HCT116 (cell line): ENCODE measurements at regions not wholly inside any gene's neighbourhood (a gene's known extent, or its start where the extent isn't known, plus 50 kb on each side); places are given as distances from the start of the nearest gene placed in this dataset.

Experiments used
- ATAC-seq: fragments of 200-7000 bp; cut with Tn5 transposase; 2 replicates; pipeline ENCODE4 v1.9.1; 2020; ENCODE audit warnings: mild to moderate bottlenecking, moderate library complexity
- BruUV-seq: library from RNA; stranded (reverse); fragments of 400-500 nt; replicated peaks from 2 replicates; lab custom pipeline; 2021; lab: Mats Ljungman, UMichigan
- CTCF ChIA-PET: fragments of 300-600 bp; sonication (Branson Sonifier 250); formaldehyde crosslinking; loops from one replicate; lab custom pipeline; 2021; ENCODE audit warnings: antibody characterized with exemption; lab: Charles Lee
- POLR2A ChIA-PET: fragments of 300-600, 350-600 bp; sonication (Branson Sonifier 250); formaldehyde crosslinking; loops from one replicate; lab custom pipeline; 2021; ENCODE audit warnings: antibody characterized with exemption; lab: Charles Lee
- RAD21 ChIA-PET, 2 experiments: fragments of 300-600 bp; sonication (Branson Sonifier 250); formaldehyde crosslinking; loops; one replicate each; lab custom pipeline; 2023; ENCODE audit warnings: low total read pairs in 2 of 2; ENCODE audit not compliant: uncharacterized antibody in 2 of 2, unreplicated experiment in 2 of 2, low non-redundant PET in 1 of 2; lab: Charles Lee
- DNase-seq: peaks from one replicate; pipeline ENCODE4 v3.0.0-alpha.2; 2010; ENCODE audit warnings: low read depth, low spot score
- H2AFZ ChIP-seq: fragments of 200-600 bp; shearing (Covaris generic), sonication (generic); 2 replicates; pipeline ENCODE4 v1.6.1; 2017; ENCODE audit warnings: low read depth, mixed run types, mixed read lengths, antibody characterized with exemption, low read length; ENCODE audit not compliant: poor library complexity, severe bottlenecking
- H3K27ac ChIP-seq: 2 replicates; pipeline ENCODE4 v1.5.1; 2012; ENCODE audit warnings: low read depth, low read length
- H3K27me3 ChIP-seq: fragments of 200-600 bp; sonication (generic); 2 replicates; pipeline ENCODE4 v1.6.1; 2016; ENCODE audit warnings: mixed run types, low read length, mixed read lengths; ENCODE audit not compliant: insufficient read depth
- H3K36me3 ChIP-seq, 2 experiments: fragments of 200-500 bp in 1 of 2; fragments of 200-600 bp in 1 of 2; sonication (Bioruptor generic) in 1 of 2; sonication (generic) in 1 of 2; 2 replicates each; pipeline versions ENCODE4 v1.5.1 to v1.6.1; 2014 to 2016; ENCODE audit warnings: low read length in 2 of 2, inconsistent platforms in 1 of 2, mixed read lengths in 1 of 2, mixed run types in 1 of 2; ENCODE audit not compliant: insufficient read depth in 2 of 2, control insufficient read depth in 1 of 2
- H3K4me1 ChIP-seq, 2 experiments: fragments of 200-600 bp in 1 of 2; sonication (generic) in 1 of 2; 2 replicates each; pipeline versions ENCODE4 v1.5.1 to v1.6.1; 2012 to 2017; ENCODE audit warnings: low read length in 2 of 2, inconsistent platforms in 1 of 2, mild to moderate bottlenecking in 1 of 2, mixed read lengths in 1 of 2, mixed run types in 1 of 2, moderate library complexity in 1 of 2; ENCODE audit not compliant: insufficient read depth in 2 of 2, control insufficient read depth in 1 of 2
- H3K4me2 ChIP-seq: fragments of 200-600 bp; sonication (generic); 2 replicates; pipeline ENCODE4 v1.6.1; 2017; ENCODE audit warnings: mixed run types, low read length, mixed read lengths
- H3K4me3 ChIP-seq, 2 experiments: fragments of 200-600 bp in 1 of 2; sonication (generic) in 1 of 2; replicated peaks in 1 of 2; 2 replicates each; pipeline ENCODE4 v1.5.1; 2011 to 2016; ENCODE audit warnings: low read length in 2 of 2, control low read depth in 1 of 2, low read depth in 1 of 2, mild to moderate bottlenecking in 1 of 2, mixed read lengths in 1 of 2, mixed run types in 1 of 2
- H3K79me2 ChIP-seq: fragments of 200-600 bp; sonication (generic); 2 replicates; pipeline ENCODE4 v1.6.1; 2017; ENCODE audit warnings: mild to moderate bottlenecking, mixed run types, low read length, moderate library complexity, mixed read lengths; ENCODE audit not compliant: insufficient read depth
- H3K9ac ChIP-seq: fragments of 200-600 bp; sonication (generic); 2 replicates; pipeline ENCODE4 v1.6.1; 2016; ENCODE audit warnings: low read length, mixed read lengths
- H3K9me2 ChIP-seq: fragments of 200-600 bp; sonication (generic), shearing (Covaris generic); 2 replicates; pipeline ENCODE4 v1.6.1; 2017; ENCODE audit warnings: mixed run types, mild to moderate bottlenecking, moderate library complexity; ENCODE audit not compliant: insufficient read depth
- H3K9me3 ChIP-seq, 2 experiments: fragments of 200-500 bp in 1 of 2; fragments of 200-600 bp in 1 of 2; sonication (Bioruptor generic) in 1 of 2; sonication (generic) in 1 of 2; 2 replicates each; pipeline ENCODE4 v1.6.1; 2014 to 2017; ENCODE audit warnings: low read length in 2 of 2, mixed read lengths in 2 of 2, inconsistent platforms in 1 of 2, low read depth in 1 of 2, mild to moderate bottlenecking in 1 of 2, mixed run types in 1 of 2, moderate library complexity in 1 of 2; ENCODE audit not compliant: control insufficient read depth in 1 of 2, insufficient read depth in 1 of 2
- H4K20me1 ChIP-seq: fragments of 200-600 bp; sonication (generic), shearing (Covaris generic); 2 replicates; pipeline ENCODE4 v1.6.1; 2017; ENCODE audit warnings: mixed run types, mild to moderate bottlenecking, moderate library complexity; ENCODE audit not compliant: insufficient read depth
- ATF3 ChIP-seq: IDR thresholded peaks from 2 replicates; pipeline ENCODE4 v1.6.1; 2012
- CEBPB ChIP-seq: IDR thresholded peaks from 2 replicates; pipeline ENCODE4 v1.6.1; 2012; ENCODE audit warnings: low read depth
- EGR1 ChIP-seq: IDR thresholded peaks from 2 replicates; pipeline ENCODE4 v1.6.1; 2012; ENCODE audit warnings: low read depth
- ELF1 ChIP-seq: IDR thresholded peaks from 2 replicates; pipeline ENCODE4 v1.6.1; 2012; ENCODE audit warnings: low read depth, borderline replicate concordance
- EZH2 ChIP-seq: fragments of 200-600 bp; sonication (generic); IDR thresholded peaks from 2 replicates; pipeline ENCODE4 v1.6.1; 2017; ENCODE audit warnings: antibody characterized with exemption, mixed run types
- EZH2phosphoT487 ChIP-seq: fragments of 200-600 bp; IDR thresholded peaks from 2 replicates; pipeline ENCODE4 v1.6.1; 2018; ENCODE audit warnings: antibody characterized with exemption, borderline replicate concordance
- FOSL1 ChIP-seq: IDR thresholded peaks from 2 replicates; pipeline ENCODE4 v1.6.1; 2012; ENCODE audit warnings: low read depth
- POLR2A ChIP-seq: IDR thresholded peaks from 2 replicates; pipeline ENCODE4 v1.7.0; 2011; ENCODE audit warnings: borderline replicate concordance; ENCODE audit not compliant: insufficient read depth, insufficient read length; ENCODE audit errors: extremely low read depth
- POLR2AphosphoS5 ChIP-seq: IDR thresholded peaks from 2 replicates; pipeline ENCODE4 v1.6.1; 2011; ENCODE audit warnings: mild to moderate bottlenecking, low read depth, low read length, moderate library complexity
- RAD21 ChIP-seq: IDR thresholded peaks from 2 replicates; pipeline ENCODE4 v1.6.1; 2012; ENCODE audit warnings: low read depth, mild to moderate bottlenecking
- SIN3A ChIP-seq: IDR thresholded peaks from 2 replicates; pipeline ENCODE4 v1.6.1; 2012; ENCODE audit warnings: low read depth
- SP1 ChIP-seq: IDR thresholded peaks from 2 replicates; pipeline ENCODE4 v1.6.1; 2012; ENCODE audit warnings: low read depth
- TCF7L2 ChIP-seq: IDR thresholded peaks from 2 replicates; pipeline ENCODE4 v1.7.0; 2011; ENCODE audit warnings: borderline replicate concordance, inconsistent platforms; ENCODE audit not compliant: insufficient read depth, insufficient read length; ENCODE audit errors: extremely low read depth
- YY1 ChIP-seq: IDR thresholded peaks from 2 replicates; pipeline ENCODE4 v1.6.1; 2011; ENCODE audit warnings: low read length, low read depth, moderate library complexity, mild to moderate bottlenecking; ENCODE audit not compliant: insufficient replicate concordance; ENCODE audit errors: extremely low read depth
- ZFX ChIP-seq: fragments of 450-650 bp; IDR thresholded peaks from 2 replicates; pipeline ENCODE4 v1.6.1; 2017
- ZNF274 ChIP-seq: fragments of 200-500 bp; sonication (Bioruptor generic); IDR thresholded peaks from 2 replicates; pipeline ENCODE4 v1.6.1; 2014; ENCODE audit warnings: mild to moderate bottlenecking, low read depth, low read length, inconsistent platforms
- intact Hi-C: fragments of 100-400 bp; cut with micrococcal nuclease; formaldehyde crosslinking; loops from 2 replicates; pipeline ENCODE4 v1.10.0; 2022
- TF ChIP-seq, protein P1 (sequence below): IDR thresholded peaks from 2 replicates; pipeline ENCODE4 v1.6.1; 2011; ENCODE audit warnings: mild to moderate bottlenecking, low read length, moderate library complexity; ENCODE audit not compliant: insufficient replicate concordance; ENCODE audit errors: extremely low read depth
- TF ChIP-seq, protein P2 (sequence below): IDR thresholded peaks from 2 replicates; pipeline ENCODE4 v1.6.1; 2012; ENCODE audit warnings: low read depth

- no peaks in the 10 kb centered on the region for H3K4me1 ChIP-seq
- H3K27me3 ChIP-seq, result no peaks in the 10 kb centered on the region
- no peaks in the 10 kb centered on the region for H3K79me2 ChIP-seq
- H3K4me3 ChIP-seq, result no peak overlapping the region
- DNase-seq, result no peak
- no peak for ATAC-seq
- no peak overlapping the region for H3K4me2 ChIP-seq
- POLR2A ChIA-PET, result no interaction called here
- H4K20me1 ChIP-seq, result no peaks in the 10 kb centered on the region; the same call in 1 of the 2 replicates
- H3K27ac ChIP-seq, result no peak overlapping the region
- CTCF ChIA-PET, result no interaction called here
- H2AFZ ChIP-seq, result no peak overlapping the region
- H3K36me3 ChIP-seq, result no peaks in the 10 kb centered on the region
- H3K9ac ChIP-seq, result no peak overlapping the region
- no peaks in the 10 kb centered on the region for H3K9me2 ChIP-seq
- peaks cover 4 to 21% of the 10 kb centered on the region in 2 experiments; a peak in 2 of 4 replicates for H3K9me3 ChIP-seq
- intact Hi-C loops, result no loop called here
- RAD21 ChIA-PET, result no interaction called here
- TF ChIP-seq ELF1, result no peak
- no peak for TF ChIP-seq TCF7L2
- TF ChIP-seq EZH2phosphoT487, result no peak
- TF ChIP-seq SP1, result no peak
- no peak for TF ChIP-seq RAD21
- TF ChIP-seq POLR2A, result no peak
- no peak for TF ChIP-seq FOSL1
- no peak for TF ChIP-seq ATF3
- TF ChIP-seq, protein P1, sequence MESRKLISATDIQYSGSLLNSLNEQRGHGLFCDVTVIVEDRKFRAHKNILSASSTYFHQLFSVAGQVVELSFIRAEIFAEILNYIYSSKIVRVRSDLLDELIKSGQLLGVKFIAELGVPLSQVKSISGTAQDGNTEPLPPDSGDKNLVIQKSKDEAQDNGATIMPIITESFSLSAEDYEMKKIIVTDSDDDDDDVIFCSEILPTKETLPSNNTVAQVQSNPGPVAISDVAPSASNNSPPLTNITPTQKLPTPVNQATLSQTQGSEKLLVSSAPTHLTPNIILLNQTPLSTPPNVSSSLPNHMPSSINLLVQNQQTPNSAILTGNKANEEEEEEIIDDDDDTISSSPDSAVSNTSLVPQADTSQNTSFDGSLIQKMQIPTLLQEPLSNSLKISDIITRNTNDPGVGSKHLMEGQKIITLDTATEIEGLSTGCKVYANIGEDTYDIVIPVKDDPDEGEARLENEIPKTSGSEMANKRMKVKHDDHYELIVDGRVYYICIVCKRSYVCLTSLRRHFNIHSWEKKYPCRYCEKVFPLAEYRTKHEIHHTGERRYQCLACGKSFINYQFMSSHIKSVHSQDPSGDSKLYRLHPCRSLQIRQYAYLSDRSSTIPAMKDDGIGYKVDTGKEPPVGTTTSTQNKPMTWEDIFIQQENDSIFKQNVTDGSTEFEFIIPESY, result no peak
- TF ChIP-seq ZNF274, result no peak
- no peak for TF ChIP-seq YY1
- no peak for TF ChIP-seq EGR1
- no peak for TF ChIP-seq SIN3A
- no peak for TF ChIP-seq ZFX
- no peak for TF ChIP-seq EZH2
- TF ChIP-seq POLR2AphosphoS5, result no peak
- TF ChIP-seq CEBPB, result no peak
- TF ChIP-seq, protein P2, sequence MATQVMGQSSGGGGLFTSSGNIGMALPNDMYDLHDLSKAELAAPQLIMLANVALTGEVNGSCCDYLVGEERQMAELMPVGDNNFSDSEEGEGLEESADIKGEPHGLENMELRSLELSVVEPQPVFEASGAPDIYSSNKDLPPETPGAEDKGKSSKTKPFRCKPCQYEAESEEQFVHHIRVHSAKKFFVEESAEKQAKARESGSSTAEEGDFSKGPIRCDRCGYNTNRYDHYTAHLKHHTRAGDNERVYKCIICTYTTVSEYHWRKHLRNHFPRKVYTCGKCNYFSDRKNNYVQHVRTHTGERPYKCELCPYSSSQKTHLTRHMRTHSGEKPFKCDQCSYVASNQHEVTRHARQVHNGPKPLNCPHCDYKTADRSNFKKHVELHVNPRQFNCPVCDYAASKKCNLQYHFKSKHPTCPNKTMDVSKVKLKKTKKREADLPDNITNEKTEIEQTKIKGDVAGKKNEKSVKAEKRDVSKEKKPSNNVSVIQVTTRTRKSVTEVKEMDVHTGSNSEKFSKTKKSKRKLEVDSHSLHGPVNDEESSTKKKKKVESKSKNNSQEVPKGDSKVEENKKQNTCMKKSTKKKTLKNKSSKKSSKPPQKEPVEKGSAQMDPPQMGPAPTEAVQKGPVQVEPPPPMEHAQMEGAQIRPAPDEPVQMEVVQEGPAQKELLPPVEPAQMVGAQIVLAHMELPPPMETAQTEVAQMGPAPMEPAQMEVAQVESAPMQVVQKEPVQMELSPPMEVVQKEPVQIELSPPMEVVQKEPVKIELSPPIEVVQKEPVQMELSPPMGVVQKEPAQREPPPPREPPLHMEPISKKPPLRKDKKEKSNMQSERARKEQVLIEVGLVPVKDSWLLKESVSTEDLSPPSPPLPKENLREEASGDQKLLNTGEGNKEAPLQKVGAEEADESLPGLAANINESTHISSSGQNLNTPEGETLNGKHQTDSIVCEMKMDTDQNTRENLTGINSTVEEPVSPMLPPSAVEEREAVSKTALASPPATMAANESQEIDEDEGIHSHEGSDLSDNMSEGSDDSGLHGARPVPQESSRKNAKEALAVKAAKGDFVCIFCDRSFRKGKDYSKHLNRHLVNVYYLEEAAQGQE, result no peak
- BruUV-seq, result no TSS peak
These were observed 854.8 kb upstream of the SEL1L start for GRCh38 chr14:82388488-82388887.
